Breast epithelium (tissue), 4 donors: ENCODE measurements at regions not wholly inside any gene's neighbourhood (a gene's known extent, or its start where the extent isn't known, plus 50 kb on each side); places are given as distances from the start of the nearest gene placed in this dataset.
A peak's percentile ranks its signal among the peaks of the same experiment; 100 is the strongest.
"Not testable (repeated sequence)": the region's sequence is repeated elsewhere in the genome, so short reads cannot be mapped to it uniquely, and the experiment has no call there.

Source experiments
- DNase-seq, 2 donors: peaks; one replicate each; pipeline ENCODE4 v3.0.0-alpha.2; 2019; ENCODE audit warnings: low spot score in 2 of 2
- H3K27ac ChIP-seq, 2 donors: fragments of 200-600 bp; sonication (generic) in 1 of 2; one replicate each; pipeline ENCODE4 v1.5.1; 2016 to 2019; ENCODE audit warnings: mild to moderate bottlenecking in 1 of 2
- H3K27me3 ChIP-seq, 2 donors: fragments of 200-600 bp; sonication (generic) in 1 of 2; one replicate each; pipeline versions ENCODE4 v1.5.1 to v1.6.0; 2017 to 2019; ENCODE audit warnings: control low read depth in 1 of 2, mild to moderate bottlenecking in 1 of 2
- H3K36me3 ChIP-seq: fragments of 200-600 bp; one replicate; pipeline ENCODE4 v1.5.1; 2019
- H3K4me1 ChIP-seq, 2 donors: fragments of 200-600 bp; sonication (generic); one replicate each; pipeline ENCODE4 v1.5.1; 2016 to 2019; ENCODE audit warnings: control low read depth in 1 of 2
- H3K4me3 ChIP-seq, 3 donors: fragments of 200-600 bp; sonication (generic); 1 replicate in 2 of 3; 2 replicates in 1 of 3; pipeline ENCODE4 v1.5.1; 2016 to 2019; ENCODE audit warnings: mild to moderate bottlenecking in 3 of 3, moderate library complexity in 2 of 3
- H3K9me3 ChIP-seq, 2 donors: fragments of 200-600 bp; sonication (generic) in 1 of 2; one replicate each; pipeline ENCODE4 v1.5.1; 2016 to 2019; ENCODE audit warnings: control low read depth in 1 of 2
- POLR2A ChIP-seq: fragments of 450-650 bp; IDR thresholded peaks from one replicate; pipeline ENCODE4 v1.6.1; 2016; ENCODE audit warnings: antibody characterized with exemption, mild to moderate bottlenecking, moderate library complexity
- POLR2AphosphoS5 ChIP-seq, 3 donors: sonication (generic); formaldehyde crosslinking; IDR thresholded peaks; one replicate each; pipeline ENCODE4 v1.6.1; 2017; ENCODE audit warnings: antibody characterized with exemption in 3 of 3
- intact Hi-C: fragments of 100-400 bp; cut with DNase I; formaldehyde crosslinking; loops from one replicate; pipeline ENCODE4 v1.15.1; 2023; ENCODE audit warnings: low total_unique reads
- TF ChIP-seq, protein P1 (sequence below), 3 donors: fragments of 450-650 bp; IDR thresholded peaks; one replicate each; pipeline ENCODE4 v1.5.1; 2016 to 2017; ENCODE audit warnings: antibody characterized with exemption in 3 of 3, mild to moderate bottlenecking in 3 of 3, moderate library complexity in 3 of 3

DNA sequence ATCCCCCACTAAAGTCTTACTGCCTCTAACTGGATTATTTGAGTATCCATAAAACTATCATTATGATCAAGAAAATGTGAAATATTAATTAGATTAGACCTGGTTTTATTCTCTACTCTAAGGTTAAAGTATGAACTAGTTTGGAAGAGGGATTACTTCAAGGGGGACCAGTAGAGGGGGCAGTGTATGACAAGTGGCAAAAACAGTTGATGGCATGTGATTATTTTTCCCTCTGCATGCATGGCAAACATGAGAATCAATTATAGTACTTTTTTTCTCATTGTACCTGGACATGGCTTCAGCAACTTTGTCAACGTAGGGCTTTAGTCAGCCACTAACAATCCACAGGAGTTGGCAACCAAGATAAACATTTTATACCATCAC lies 145.0 kb upstream of the SLC38A2 start:
- Histone ChIP-seq H3K36me3 (no peaks in the 10 kb centered on the region), H3K4me3 (no peak overlapping the region), H3K4me1 (no peaks in the 10 kb centered on the region), H3K9me3 (no peaks in the 10 kb centered on the region), H3K27me3 (no peaks in the 10 kb centered on the region), H3K27ac (no peak overlapping the region)
- TF ChIP-seq POLR2AphosphoS5 (IDR thresholded peaks at IDR 0.05), result no peak
- TF ChIP-seq POLR2A, result no peak
- TF ChIP-seq, protein P1, sequence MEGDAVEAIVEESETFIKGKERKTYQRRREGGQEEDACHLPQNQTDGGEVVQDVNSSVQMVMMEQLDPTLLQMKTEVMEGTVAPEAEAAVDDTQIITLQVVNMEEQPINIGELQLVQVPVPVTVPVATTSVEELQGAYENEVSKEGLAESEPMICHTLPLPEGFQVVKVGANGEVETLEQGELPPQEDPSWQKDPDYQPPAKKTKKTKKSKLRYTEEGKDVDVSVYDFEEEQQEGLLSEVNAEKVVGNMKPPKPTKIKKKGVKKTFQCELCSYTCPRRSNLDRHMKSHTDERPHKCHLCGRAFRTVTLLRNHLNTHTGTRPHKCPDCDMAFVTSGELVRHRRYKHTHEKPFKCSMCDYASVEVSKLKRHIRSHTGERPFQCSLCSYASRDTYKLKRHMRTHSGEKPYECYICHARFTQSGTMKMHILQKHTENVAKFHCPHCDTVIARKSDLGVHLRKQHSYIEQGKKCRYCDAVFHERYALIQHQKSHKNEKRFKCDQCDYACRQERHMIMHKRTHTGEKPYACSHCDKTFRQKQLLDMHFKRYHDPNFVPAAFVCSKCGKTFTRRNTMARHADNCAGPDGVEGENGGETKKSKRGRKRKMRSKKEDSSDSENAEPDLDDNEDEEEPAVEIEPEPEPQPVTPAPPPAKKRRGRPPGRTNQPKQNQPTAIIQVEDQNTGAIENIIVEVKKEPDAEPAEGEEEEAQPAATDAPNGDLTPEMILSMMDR (IDR thresholded peaks at IDR 0.05), result no peak
- intact Hi-C loops, result no loop called here
- DNase-seq, result no peak

DNA sequence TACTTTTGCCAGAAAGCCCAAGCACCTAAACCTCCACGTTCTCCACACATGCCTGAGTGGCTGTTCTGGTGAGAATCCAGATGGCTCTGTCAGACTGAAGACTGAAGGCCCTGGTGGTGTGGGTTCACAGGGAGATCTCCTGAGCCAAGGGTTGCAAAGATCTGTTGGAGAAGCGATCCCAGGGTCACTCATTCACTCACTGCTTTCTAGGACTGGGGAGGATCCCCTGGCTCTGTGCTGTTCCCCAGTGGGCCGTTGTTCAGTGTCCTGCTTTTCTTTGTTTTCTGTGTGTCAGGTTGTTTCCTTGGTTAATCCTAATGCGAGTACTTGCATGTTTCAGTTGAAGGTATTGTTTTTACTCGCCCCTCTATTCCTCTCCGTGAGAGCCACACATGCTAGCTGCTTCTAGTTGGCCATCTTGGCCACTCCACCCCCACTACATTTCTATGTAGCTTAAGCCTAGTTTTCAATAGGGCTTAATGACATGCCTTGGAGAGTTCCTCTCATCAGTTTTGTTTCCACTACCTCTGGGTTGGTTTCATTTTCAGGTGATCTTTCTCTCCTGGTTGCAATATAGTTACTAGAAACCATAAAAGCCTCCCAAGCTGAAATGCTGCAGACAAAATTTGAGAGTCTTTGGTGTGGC lies 144.5 kb upstream of the SLC38A2 start:
- no peaks in the 10 kb centered on the region for H3K27me3 ChIP-seq
- H3K9me3 ChIP-seq, result no peaks in the 10 kb centered on the region
- DNase-seq, result no peak
- intact Hi-C loops, result no loop called here
- no peak overlapping the region for H3K27ac ChIP-seq
- H3K4me3 ChIP-seq, result no peak overlapping the region
- no peaks in the 10 kb centered on the region for H3K36me3 ChIP-seq
- H3K4me1 ChIP-seq, result no peaks in the 10 kb centered on the region
- TF ChIP-seq POLR2AphosphoS5 (IDR thresholded peaks at IDR 0.05), result no peak
- TF ChIP-seq, protein P1 (IDR thresholded peaks at IDR 0.05), result no peak
- TF ChIP-seq POLR2A, result no peak

DNA sequence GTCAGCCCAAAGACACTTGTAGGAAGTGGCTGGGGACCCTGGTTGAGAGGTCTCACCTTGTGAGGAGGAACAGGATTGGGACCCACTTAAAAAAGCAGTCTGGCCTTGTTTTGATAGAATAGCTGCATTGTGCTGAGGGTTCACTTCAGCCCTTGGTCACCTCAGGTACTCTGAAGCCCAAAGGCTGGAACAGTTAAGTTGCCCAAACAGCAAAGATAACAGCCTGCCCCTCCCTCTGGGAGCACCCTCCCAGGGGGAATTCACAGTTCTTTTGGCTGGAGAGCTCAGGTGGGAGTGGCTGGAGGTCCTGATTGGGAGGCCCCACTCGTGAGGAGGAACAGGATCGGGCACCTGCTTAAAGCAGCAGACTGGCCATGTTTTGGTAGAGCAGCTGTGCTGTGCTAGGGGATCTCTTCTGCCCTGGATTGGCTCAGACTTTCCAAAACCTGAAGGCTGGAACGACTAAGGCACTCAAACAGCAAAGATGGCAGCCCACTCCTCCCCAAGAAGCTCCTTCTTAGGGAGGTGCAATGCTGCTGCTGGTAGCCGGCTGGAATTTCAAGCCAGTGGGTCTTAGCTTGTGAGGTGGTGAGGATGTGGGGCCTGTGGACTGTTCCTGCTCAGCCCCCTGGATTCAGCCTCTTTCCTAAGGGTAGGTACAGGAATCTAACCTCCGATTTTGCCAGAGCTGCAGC lies 143.8 kb upstream of the SLC38A2 start:
- TF ChIP-seq POLR2A (no peak), POLR2AphosphoS5 (IDR thresholded peaks at IDR 0.05) (no peak)
- TF ChIP-seq, protein P1 (IDR thresholded peaks at IDR 0.05), result no peak
- intact Hi-C loops, result no loop called here
- Histone ChIP-seq H3K4me1 (no peaks in the 10 kb centered on the region), H3K27me3 (no peaks in the 10 kb centered on the region), H3K4me3 (no peak overlapping the region), H3K9me3 (peaks cover 0 to 2% of the 10 kb centered on the region in 2 donors), H3K27ac (peak overlapping the region in 1 of 2 donors; percentile 26), H3K36me3 (no peaks in the 10 kb centered on the region)
- no peak for DNase-seq

DNA sequence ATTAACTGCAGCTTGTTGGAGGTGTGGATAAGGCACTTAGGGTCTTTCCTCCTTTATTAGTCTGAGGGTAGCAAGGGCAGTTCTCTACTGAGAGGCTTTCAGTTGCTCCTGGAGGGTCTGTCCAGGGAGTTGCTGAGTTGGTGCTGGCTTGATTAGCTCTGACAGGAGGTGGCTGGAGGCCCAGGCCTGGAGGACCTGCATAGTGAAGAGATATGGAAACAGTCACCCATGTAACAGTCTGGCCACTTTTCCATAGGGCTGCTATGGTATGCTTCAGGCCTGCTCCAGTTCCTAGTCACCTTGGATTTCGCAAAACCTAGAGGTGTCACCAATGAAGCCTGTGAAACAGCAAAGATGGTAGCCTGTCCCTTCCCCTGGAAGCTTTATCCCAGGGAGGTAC lies 143.3 kb upstream of the SLC38A2 start:
- intact Hi-C loops, result no loop called here
- no peak overlapping the region for H3K4me3 ChIP-seq
- no peaks in the 10 kb centered on the region for H3K27me3 ChIP-seq
- no peaks in the 10 kb centered on the region for H3K36me3 ChIP-seq
- H3K4me1 ChIP-seq, result no peaks in the 10 kb centered on the region
- TF ChIP-seq, protein P1 (IDR thresholded peaks at IDR 0.05), result no peak
- no peak for TF ChIP-seq POLR2AphosphoS5 (IDR thresholded peaks at IDR 0.05)
- no peak for TF ChIP-seq POLR2A
- H3K27ac ChIP-seq, result peak overlapping the region in 1 of 2 donors; percentile 26
- peaks cover 0 to 7% of the 10 kb centered on the region in 2 donors for H3K9me3 ChIP-seq
- DNase-seq, result no peak

DNA sequence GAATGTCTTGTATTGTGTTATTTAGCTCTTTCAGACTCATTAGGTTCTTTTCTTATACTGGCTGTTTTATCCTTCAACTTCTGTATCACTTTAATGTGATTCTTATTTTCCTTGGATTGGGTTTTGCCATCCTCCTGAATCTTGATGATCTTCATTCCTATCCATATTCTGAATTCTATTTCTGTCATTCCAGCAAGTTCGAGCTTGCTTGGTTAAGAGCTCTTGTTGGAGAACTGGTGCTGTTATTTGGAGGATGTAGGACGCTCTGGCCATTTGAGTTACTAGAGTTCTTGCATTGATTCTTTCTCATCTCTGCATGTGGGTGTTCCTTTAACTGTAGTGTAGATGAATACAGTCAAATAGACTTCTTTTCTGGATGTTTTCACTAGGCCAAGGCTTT lies 142.3 kb upstream of the SLC38A2 start:
- no peaks in the 10 kb centered on the region for H3K4me1 ChIP-seq
- TF ChIP-seq POLR2A, result no peak
- no peak for TF ChIP-seq POLR2AphosphoS5 (IDR thresholded peaks at IDR 0.05)
- TF ChIP-seq, protein P1 (IDR thresholded peaks at IDR 0.05), result no peak
- intact Hi-C loops, result no loop called here
- no peaks in the 10 kb centered on the region for H3K27me3 ChIP-seq
- H3K27ac ChIP-seq, result no peak overlapping the region
- H3K4me3 ChIP-seq, result no peak overlapping the region
- DNase-seq, result no peak
- H3K36me3 ChIP-seq, result no peaks in the 10 kb centered on the region
- H3K9me3 ChIP-seq, result peaks cover 0 to 15% of the 10 kb centered on the region in 2 donors

DNA sequence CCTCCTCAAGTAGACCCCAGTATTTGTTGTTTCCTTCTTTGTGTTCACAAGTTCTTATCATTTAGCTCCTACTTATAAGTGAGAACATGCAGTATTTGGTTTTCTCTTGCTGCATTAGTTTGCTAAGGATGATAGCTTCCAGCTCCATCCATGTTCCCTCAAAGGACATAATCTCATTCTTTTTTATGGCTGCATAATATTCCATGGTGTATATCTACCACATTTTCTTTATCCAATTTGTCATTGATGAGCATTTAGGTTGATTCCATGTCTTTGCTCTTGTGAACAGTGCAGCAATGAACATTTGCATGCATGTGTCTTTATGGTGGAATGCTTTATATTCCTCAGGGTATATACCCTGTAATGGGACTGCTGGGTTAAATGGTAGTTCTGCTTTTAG lies 137.7 kb upstream of the SLC38A2 start:
- intact Hi-C loops, DNase-seq, H3K27me3 ChIP-seq: not testable (repeated sequence)

More for the DNA sequence above, 137.7 kb upstream of the SLC38A2 start:
- peaks cover 0 to 20% of the 10 kb centered on the region in 2 donors for H3K9me3 ChIP-seq
- not testable (repeated sequence) for H3K36me3 ChIP-seq, H3K27ac ChIP-seq, H3K4me3 ChIP-seq, H3K4me1 ChIP-seq
